Trophoblast cell (in vitro differentiated cells and primary cell): ENCODE measurements at regions not wholly inside any gene's neighbourhood (a gene's known extent, or its start where the extent isn't known, plus 50 kb on each side); places are given as distances from the start of the nearest gene placed in this dataset.

Experiments used
- DNase-seq, 2 donors: peaks; one replicate each; pipeline ENCODE4 v3.0.0-alpha.2; 2016
- H2AFZ ChIP-seq: 2 replicates; pipeline ENCODE4 v1.6.1; 2013; ENCODE audit warnings: low read length, moderate library complexity, mild to moderate bottlenecking; ENCODE audit not compliant: insufficient read depth, poor library complexity
- H2AK5ac ChIP-seq: 2 replicates; pipeline ENCODE4 v1.6.1; 2013; ENCODE audit warnings: mild to moderate bottlenecking, low read length
- H2BK120ac ChIP-seq: 2 replicates; pipeline ENCODE4 v1.6.1; 2013; ENCODE audit warnings: low read length, mild to moderate bottlenecking, moderate library complexity; ENCODE audit not compliant: insufficient read depth, poor library complexity
- H2BK12ac ChIP-seq: 2 replicates; pipeline ENCODE4 v1.6.1; 2013; ENCODE audit warnings: mild to moderate bottlenecking, low read length, moderate library complexity
- H2BK5ac ChIP-seq: 2 replicates; pipeline ENCODE4 v1.6.1; 2013; ENCODE audit warnings: low read length, low read depth, moderate library complexity, mild to moderate bottlenecking; ENCODE audit not compliant: poor library complexity
- H3K14ac ChIP-seq: 2 replicates; pipeline ENCODE4 v1.6.1; 2013; ENCODE audit warnings: mild to moderate bottlenecking, low read length
- H3K18ac ChIP-seq: 2 replicates; pipeline ENCODE4 v1.6.1; 2013; ENCODE audit warnings: mild to moderate bottlenecking, low read length
- H3K23ac ChIP-seq: 2 replicates; pipeline ENCODE4 v1.6.1; 2013; ENCODE audit warnings: low read length
- H3K27ac ChIP-seq: 2 replicates; pipeline ENCODE4 v1.5.1; 2013; ENCODE audit warnings: low read depth, mild to moderate bottlenecking, inconsistent platforms, low read length, moderate library complexity
- H3K27me3 ChIP-seq: 2 replicates; pipeline ENCODE4 v1.6.1; 2013; ENCODE audit warnings: inconsistent platforms, mild to moderate bottlenecking, low read length, moderate library complexity; ENCODE audit not compliant: insufficient read depth
- H3K36me3 ChIP-seq, 2 experiments: 1 replicate in 1 of 2; 2 replicates in 1 of 2; pipeline ENCODE4 v1.6.1; 2013; ENCODE audit warnings: low read length in 2 of 2, mild to moderate bottlenecking in 2 of 2, moderate library complexity in 1 of 2; ENCODE audit not compliant: insufficient read depth in 2 of 2, control insufficient read depth in 1 of 2
- H3K4ac ChIP-seq: 2 replicates; pipeline ENCODE4 v1.6.1; 2013; ENCODE audit warnings: low read depth, mild to moderate bottlenecking, low read length, moderate library complexity
- H3K4me1 ChIP-seq, 2 experiments: 1 replicate in 1 of 2; 2 replicates in 1 of 2; pipeline ENCODE4 v1.6.1; 2013; ENCODE audit warnings: low read length in 2 of 2, mild to moderate bottlenecking in 2 of 2, moderate library complexity in 1 of 2; ENCODE audit not compliant: insufficient read depth in 2 of 2, control insufficient read depth in 1 of 2
- H3K4me2 ChIP-seq: 2 replicates; pipeline ENCODE4 v1.6.1; 2013; ENCODE audit warnings: inconsistent platforms, mild to moderate bottlenecking, low read length, moderate library complexity
- H3K4me3 ChIP-seq: 2 replicates; pipeline ENCODE4 v1.5.1; 2013; ENCODE audit warnings: mild to moderate bottlenecking, low read depth, low read length, inconsistent platforms
- H3K79me1 ChIP-seq: one replicate; pipeline ENCODE4 v1.6.1; 2013; ENCODE audit warnings: low read length
- H3K79me2 ChIP-seq: 2 replicates; pipeline ENCODE4 v1.6.1; 2013; ENCODE audit warnings: low read length, mild to moderate bottlenecking; ENCODE audit not compliant: control insufficient read depth, insufficient read depth, poor library complexity
- H3K9ac ChIP-seq: 2 replicates; pipeline ENCODE4 v1.6.1; 2013; ENCODE audit warnings: mild to moderate bottlenecking, low read length
- H3K9me3 ChIP-seq: 2 replicates; pipeline ENCODE4 v1.6.1; 2013; ENCODE audit warnings: low read depth, mild to moderate bottlenecking, control low read depth, inconsistent platforms, low read length; ENCODE audit not compliant: insufficient read depth
- H4K12ac ChIP-seq: 2 replicates; pipeline ENCODE4 v1.6.1; 2013; ENCODE audit warnings: low read depth, mild to moderate bottlenecking, low read length, moderate library complexity
- H4K8ac ChIP-seq: 2 replicates; pipeline ENCODE4 v1.6.1; 2013; ENCODE audit warnings: low read depth, mild to moderate bottlenecking, low read length, moderate library complexity
- H4K91ac ChIP-seq: one replicate; pipeline ENCODE4 v1.6.1; 2013; ENCODE audit warnings: low read depth, mild to moderate bottlenecking, low read length, moderate library complexity
- WGBS: extraction: QIAGEN DNeasy Blood & Tissue Kit; methylation state at CpG from one replicate; pipeline ENCODE4 v1.1.7; 2013; ENCODE audit warnings: missing lambda C conversion rate; ENCODE audit not compliant: insufficient read length, insufficient coverage; ENCODE audit errors: extremely low coverage; 5-methylcytosine and 5-hydroxymethylcytosine counted together

GRCh38 chr13:105796081-105796480 lies 739.4 kb downstream of the EFNB2 start:
- no CpG with 5 or more reads among the region's 3 CpGs for WGBS
- H3K4ac ChIP-seq = no peak overlapping the region
- no peaks in the 10 kb centered on the region for H3K79me2 ChIP-seq
- H3K14ac ChIP-seq = no peak overlapping the region
- no peak overlapping the region for H3K27ac ChIP-seq
- no peaks in the 10 kb centered on the region for H3K27me3 ChIP-seq
- no peaks in the 10 kb centered on the region for H3K36me3 ChIP-seq
- no peak overlapping the region for H2AK5ac ChIP-seq
- no peaks in the 10 kb centered on the region for H3K79me1 ChIP-seq
- no peak overlapping the region for H2BK5ac ChIP-seq
- no peak overlapping the region for H3K4me2 ChIP-seq
- H3K23ac ChIP-seq = no peak overlapping the region
- no peak overlapping the region for H2BK120ac ChIP-seq
- no peaks in the 10 kb centered on the region for H3K4me1 ChIP-seq
- H2AFZ ChIP-seq = no peak overlapping the region
- no peaks in the 10 kb centered on the region for H3K9me3 ChIP-seq
- no peak overlapping the region for H3K4me3 ChIP-seq
- no peak for DNase-seq
- H4K8ac ChIP-seq = no peak overlapping the region
- no peak overlapping the region for H4K91ac ChIP-seq
- no peak overlapping the region for H3K9ac ChIP-seq
- H2BK12ac ChIP-seq = no peak overlapping the region
- no peak overlapping the region for H3K18ac ChIP-seq
- H4K12ac ChIP-seq = no peak overlapping the region

DNA sequence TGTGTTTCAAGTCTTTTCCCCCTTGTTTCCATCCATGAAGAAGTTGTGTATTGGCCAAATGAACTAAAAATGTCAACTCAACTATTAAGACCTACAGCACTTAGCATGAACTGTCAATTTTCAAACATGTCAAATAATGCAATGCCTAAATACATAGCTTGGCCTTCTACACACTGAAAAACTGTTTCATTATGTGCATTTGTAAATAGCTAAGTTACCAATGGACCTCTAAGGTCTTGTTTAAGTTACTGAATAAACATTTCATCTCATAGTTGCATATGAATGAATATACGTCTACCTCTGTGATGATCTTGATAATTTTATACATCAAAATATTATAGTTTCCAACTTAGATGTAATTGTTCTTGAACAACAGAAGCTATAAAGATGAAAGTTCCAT lies 744.5 kb downstream of the EFNB2 start:
- Histone ChIP-seq H3K27me3 (no peaks in the 10 kb centered on the region), H3K36me3 (no peaks in the 10 kb centered on the region), H3K79me1 (no peaks in the 10 kb centered on the region), H2AK5ac (no peak overlapping the region), H3K18ac (no peak overlapping the region), H2BK12ac (no peak overlapping the region), H2BK120ac (no peak overlapping the region), H3K27ac (no peak overlapping the region), H3K9ac (no peak overlapping the region), H3K79me2 (no peaks in the 10 kb centered on the region), H3K23ac (no peak overlapping the region), H2BK5ac (no peak overlapping the region), H3K9me3 (no peaks in the 10 kb centered on the region), H4K12ac (no peak overlapping the region), H3K4me1 (no peaks in the 10 kb centered on the region), H3K4ac (no peak overlapping the region), H4K91ac (no peak overlapping the region), H4K8ac (no peak overlapping the region), H3K4me3 (no peak overlapping the region), H3K4me2 (no peak overlapping the region), H2AFZ (no peak overlapping the region), H3K14ac (no peak overlapping the region)
- no CpG with 5 or more reads among the region's 1 CpG for WGBS
- no peak for DNase-seq

DNA sequence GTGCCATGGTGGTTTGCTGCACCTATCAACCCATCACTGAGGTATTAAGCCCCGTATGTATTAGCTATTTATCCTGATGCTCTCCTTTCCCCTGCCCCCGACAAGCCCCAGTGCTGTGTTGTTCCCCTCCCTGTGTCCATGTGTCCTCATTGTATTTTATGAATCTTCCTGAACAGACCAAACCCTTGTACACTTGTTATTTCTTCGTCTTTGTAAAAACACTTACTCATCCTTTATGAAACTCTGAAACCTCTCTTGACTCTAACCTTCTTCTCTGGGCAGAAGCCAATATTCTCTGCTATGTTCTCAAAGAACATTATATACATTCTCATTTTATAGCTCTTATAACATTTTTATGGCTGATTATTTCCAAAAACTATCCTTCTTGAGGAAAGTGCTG lies 746.9 kb downstream of the EFNB2 start:
- Histone ChIP-seq H4K8ac (no peak overlapping the region), H4K12ac (no peak overlapping the region), H3K9ac (no peak overlapping the region), H2BK120ac (no peak overlapping the region), H3K4me2 (no peak overlapping the region), H2BK12ac (no peak overlapping the region), H3K4me3 (no peak overlapping the region), H2AK5ac (no peak overlapping the region), H2AFZ (no peak overlapping the region), H2BK5ac (no peak overlapping the region), H3K18ac (no peak overlapping the region), H4K91ac (no peak overlapping the region), H3K9me3 (no peaks in the 10 kb centered on the region), H3K27me3 (no peaks in the 10 kb centered on the region), H3K79me1 (no peaks in the 10 kb centered on the region), H3K4ac (no peak overlapping the region), H3K79me2 (no peaks in the 10 kb centered on the region), H3K23ac (no peak overlapping the region), H3K36me3 (no peaks in the 10 kb centered on the region), H3K4me1 (no peaks in the 10 kb centered on the region), H3K14ac (no peak overlapping the region), H3K27ac (no peak overlapping the region)
- DNase-seq = no peak
- WGBS = no CpG with 5 or more reads among the region's 3 CpGs

DNA sequence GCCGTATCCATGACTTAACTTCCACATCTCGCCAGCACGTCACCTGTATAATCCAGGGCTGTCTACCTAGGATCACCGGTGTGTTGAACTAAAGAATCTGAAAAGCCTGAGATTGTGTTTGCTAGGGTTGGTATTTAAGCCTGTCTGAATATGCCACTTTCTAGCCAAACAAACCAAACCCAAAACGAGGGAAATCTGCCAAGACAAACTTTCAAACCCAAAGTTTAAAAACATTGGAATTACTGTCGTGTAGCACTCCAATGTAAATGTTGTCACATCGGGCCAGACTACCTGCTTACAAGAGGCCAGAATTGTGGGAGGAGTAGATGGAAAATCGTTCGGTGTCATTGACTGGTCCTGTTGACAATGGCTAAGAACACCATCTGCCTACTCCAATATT lies 747.8 kb downstream of the EFNB2 start:
- no peak overlapping the region for H2AFZ ChIP-seq
- no peak overlapping the region for H3K9ac ChIP-seq
- H3K27me3 ChIP-seq = no peaks in the 10 kb centered on the region
- no peak overlapping the region for H3K27ac ChIP-seq
- H3K23ac ChIP-seq = no peak overlapping the region
- H3K4me1 ChIP-seq = no peaks in the 10 kb centered on the region
- H4K8ac ChIP-seq = no peak overlapping the region
- no peak overlapping the region for H3K4me3 ChIP-seq
- H3K4me2 ChIP-seq = no peak overlapping the region
- H3K79me2 ChIP-seq = no peaks in the 10 kb centered on the region
- H3K14ac ChIP-seq = no peak overlapping the region
- no peaks in the 10 kb centered on the region for H3K79me1 ChIP-seq
- no CpG with 5 or more reads among the region's 9 CpGs for WGBS
- no peak overlapping the region for H2AK5ac ChIP-seq
- H3K9me3 ChIP-seq = no peaks in the 10 kb centered on the region
- no peak overlapping the region for H2BK5ac ChIP-seq
- no peak for DNase-seq
- no peak overlapping the region for H3K18ac ChIP-seq
- no peak overlapping the region for H3K4ac ChIP-seq
- H4K91ac ChIP-seq = no peak overlapping the region
- no peak overlapping the region for H2BK120ac ChIP-seq
- no peaks in the 10 kb centered on the region for H3K36me3 ChIP-seq
- H4K12ac ChIP-seq = no peak overlapping the region
- H2BK12ac ChIP-seq = no peak overlapping the region
